ENCODE measurements at regions not wholly inside any gene's neighbourhood (a gene's known extent, or its start where the extent isn't known, plus 50 kb on each side); places are given as distances from the start of the nearest gene placed in this dataset.

DNA sequence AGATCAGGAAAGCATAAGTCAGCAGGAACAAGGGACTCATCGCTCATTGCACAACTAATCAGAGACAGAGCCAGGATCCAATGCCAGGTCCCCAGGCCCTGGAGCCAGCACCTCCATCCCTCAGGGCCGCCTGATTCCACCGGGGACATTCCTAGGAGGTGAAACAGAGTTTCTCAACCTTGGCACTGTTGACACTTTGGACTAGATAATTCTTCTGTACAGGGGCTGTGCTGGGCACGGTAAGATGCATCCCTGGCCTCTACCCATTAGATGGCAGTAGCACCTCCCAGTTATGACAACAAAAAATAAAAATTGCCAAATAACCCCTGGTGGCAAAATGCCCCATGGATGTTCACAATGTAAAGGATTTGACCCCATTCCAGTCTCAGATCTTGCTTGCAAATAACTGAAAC is 127.7 kb downstream of the MTHFS start:
- no peak overlapping the region for H3K27ac ChIP-seq (replicated peaks in 1 of 4)
- H3K27me3 ChIP-seq: no peaks in the 10 kb centered on the region
- no peak for TF ChIP-seq EP300 (IDR thresholded peaks at IDR 0.05)
- no peak for TF ChIP-seq POLR2A (IDR thresholded peaks at IDR 0.05; ENCODE audit: low read depth)
- TF ChIP-seq, protein P1, sequence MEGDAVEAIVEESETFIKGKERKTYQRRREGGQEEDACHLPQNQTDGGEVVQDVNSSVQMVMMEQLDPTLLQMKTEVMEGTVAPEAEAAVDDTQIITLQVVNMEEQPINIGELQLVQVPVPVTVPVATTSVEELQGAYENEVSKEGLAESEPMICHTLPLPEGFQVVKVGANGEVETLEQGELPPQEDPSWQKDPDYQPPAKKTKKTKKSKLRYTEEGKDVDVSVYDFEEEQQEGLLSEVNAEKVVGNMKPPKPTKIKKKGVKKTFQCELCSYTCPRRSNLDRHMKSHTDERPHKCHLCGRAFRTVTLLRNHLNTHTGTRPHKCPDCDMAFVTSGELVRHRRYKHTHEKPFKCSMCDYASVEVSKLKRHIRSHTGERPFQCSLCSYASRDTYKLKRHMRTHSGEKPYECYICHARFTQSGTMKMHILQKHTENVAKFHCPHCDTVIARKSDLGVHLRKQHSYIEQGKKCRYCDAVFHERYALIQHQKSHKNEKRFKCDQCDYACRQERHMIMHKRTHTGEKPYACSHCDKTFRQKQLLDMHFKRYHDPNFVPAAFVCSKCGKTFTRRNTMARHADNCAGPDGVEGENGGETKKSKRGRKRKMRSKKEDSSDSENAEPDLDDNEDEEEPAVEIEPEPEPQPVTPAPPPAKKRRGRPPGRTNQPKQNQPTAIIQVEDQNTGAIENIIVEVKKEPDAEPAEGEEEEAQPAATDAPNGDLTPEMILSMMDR (IDR thresholded peaks at IDR 0.05): no peak
- TF ChIP-seq POLR2AphosphoS5 (IDR thresholded peaks at IDR 0.05): no peak
- H3K4me3 ChIP-seq: no peak overlapping the region
- H3K9me3 ChIP-seq: no peaks in the 10 kb centered on the region
- no peak for DNase-seq (ENCODE audit: extremely low spot score)
- intact Hi-C loops (cut with DNase I): no loop called here
- no peaks in the 10 kb centered on the region for H3K4me1 ChIP-seq
- WGBS: 100% methylated on average over 1 of the region's 4 CpGs
- H3K36me3 ChIP-seq: no peaks in the 10 kb centered on the region

DNA sequence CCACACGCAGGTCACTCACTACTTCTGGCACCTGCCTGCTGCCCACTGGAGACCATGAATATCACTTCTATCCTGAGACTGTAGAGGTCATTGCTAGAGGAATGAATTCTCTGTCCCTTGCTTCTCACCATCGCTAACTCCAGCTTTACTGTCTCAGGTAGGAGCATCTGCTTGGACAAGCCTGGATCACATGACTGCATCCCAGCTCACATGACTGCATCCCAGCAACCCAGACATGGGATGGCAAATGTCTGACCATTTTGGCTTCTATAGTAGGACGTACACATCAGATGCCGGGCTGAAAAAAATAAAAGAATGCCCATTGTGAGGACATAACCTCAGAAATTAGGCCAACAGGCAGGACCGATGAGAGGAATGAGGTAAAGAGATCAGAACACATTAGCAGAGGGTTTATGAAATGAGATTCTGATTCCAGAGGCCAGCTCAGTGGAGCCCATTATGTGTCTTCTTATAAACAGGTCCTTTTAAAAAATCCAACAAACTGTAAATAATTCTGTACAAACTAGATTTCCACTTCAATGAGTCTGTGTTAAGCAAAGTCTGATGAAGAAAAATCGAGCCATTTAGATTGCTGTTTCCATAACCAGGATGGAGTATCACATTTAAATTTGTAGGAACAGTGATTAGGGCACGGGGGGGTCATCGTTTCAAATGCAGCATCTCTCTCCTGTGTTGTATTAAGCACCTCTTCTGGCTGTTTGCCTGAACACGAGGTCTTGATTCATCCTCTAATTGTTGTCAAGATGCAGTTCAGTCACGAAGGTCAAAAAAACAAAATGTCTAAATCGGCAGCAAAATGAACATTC is 126.7 kb downstream of the MTHFS start:
- DNase-seq (ENCODE audit: extremely low spot score): no peak
- WGBS: 88% methylated on average over 11 of the region's 11 CpGs
- intact Hi-C loops (cut with DNase I): no loop called here
- Histone ChIP-seq H3K9me3 (no peaks in the 10 kb centered on the region), H3K27ac (replicated peaks in 1 of 4) (no peak overlapping the region), H3K27me3 (no peaks in the 10 kb centered on the region), H3K36me3 (no peaks in the 10 kb centered on the region), H3K4me3 (no peak overlapping the region), H3K4me1 (no peaks in the 10 kb centered on the region)
- TF ChIP-seq, protein P1 (IDR thresholded peaks at IDR 0.05): no peak
- no peak for TF ChIP-seq POLR2AphosphoS5 (IDR thresholded peaks at IDR 0.05)
- TF ChIP-seq POLR2A (IDR thresholded peaks at IDR 0.05; ENCODE audit: low read depth): no peak
- no peak for TF ChIP-seq EP300 (IDR thresholded peaks at IDR 0.05)

DNA sequence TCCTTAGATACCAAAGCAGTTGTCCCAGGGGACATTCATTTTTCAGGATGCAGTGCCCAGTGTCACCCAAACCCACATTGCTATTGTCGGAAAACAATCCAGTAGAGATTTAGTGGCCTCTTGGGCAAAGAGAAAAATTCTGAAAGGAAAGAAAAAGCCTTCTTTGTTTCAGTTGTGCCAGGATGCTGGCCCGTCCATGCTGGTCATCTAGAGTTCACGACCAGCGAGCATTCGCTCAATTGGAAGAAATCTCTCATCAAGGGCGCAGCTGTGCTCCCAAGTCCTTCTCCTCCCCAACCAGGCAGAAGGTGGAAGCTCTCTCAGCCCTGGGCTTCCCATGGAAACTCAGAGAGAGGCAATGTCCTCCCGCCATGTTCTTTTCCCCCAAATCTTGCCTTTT is 123.7 kb downstream of the MTHFS start:
- no peak overlapping the region for H3K27ac ChIP-seq (replicated peaks in 1 of 4)
- H3K27me3 ChIP-seq: no peaks in the 10 kb centered on the region
- H3K4me1 ChIP-seq: no peaks in the 10 kb centered on the region
- DNase-seq (ENCODE audit: extremely low spot score): no peak
- WGBS: 90% methylated on average over 7 of the region's 7 CpGs
- H3K9me3 ChIP-seq: no peaks in the 10 kb centered on the region
- TF ChIP-seq POLR2A (IDR thresholded peaks at IDR 0.05; ENCODE audit: low read depth) (no peak), EP300 (IDR thresholded peaks at IDR 0.05) (no peak), POLR2AphosphoS5 (IDR thresholded peaks at IDR 0.05) (no peak)
- no peaks in the 10 kb centered on the region for H3K36me3 ChIP-seq
- intact Hi-C loops (cut with DNase I): no loop called here
- no peak overlapping the region for H3K4me3 ChIP-seq

DNA sequence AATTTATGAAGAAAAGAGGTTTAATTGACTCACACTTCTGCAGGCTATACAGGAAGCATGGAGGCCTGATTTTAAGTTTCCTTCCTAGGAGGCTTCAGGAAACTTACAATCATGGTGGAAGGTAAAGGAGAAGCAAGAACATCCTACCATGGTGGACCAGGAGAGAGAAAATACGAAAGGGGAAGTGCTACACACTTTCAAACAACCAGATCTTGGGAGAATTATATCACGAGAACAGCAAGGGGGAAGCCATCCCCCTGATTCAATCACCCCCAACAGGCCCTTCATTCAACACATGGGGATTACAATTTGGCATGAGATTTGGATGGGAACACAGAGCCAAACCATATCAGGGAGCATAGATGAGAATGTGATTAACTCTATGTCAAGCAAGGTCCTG is 121.0 kb downstream of the MTHFS start:
- Histone ChIP-seq H3K27ac (replicated peaks in 1 of 4) (no peak overlapping the region), H3K36me3 (no peaks in the 10 kb centered on the region), H3K4me1 (no peaks in the 10 kb centered on the region), H3K27me3 (no peaks in the 10 kb centered on the region), H3K4me3 (no peak overlapping the region), H3K9me3 (no peaks in the 10 kb centered on the region)
- 63% methylated on average over 2 of the region's 2 CpGs for WGBS
- intact Hi-C loops (cut with DNase I): no loop called here
- no peak for DNase-seq (ENCODE audit: extremely low spot score)
- TF ChIP-seq EP300 (IDR thresholded peaks at IDR 0.05) (no peak), POLR2A (IDR thresholded peaks at IDR 0.05; ENCODE audit: low read depth) (no peak), POLR2AphosphoS5 (IDR thresholded peaks at IDR 0.05) (no peak)
- TF ChIP-seq, protein P1 (IDR thresholded peaks at IDR 0.05): no peak

DNA sequence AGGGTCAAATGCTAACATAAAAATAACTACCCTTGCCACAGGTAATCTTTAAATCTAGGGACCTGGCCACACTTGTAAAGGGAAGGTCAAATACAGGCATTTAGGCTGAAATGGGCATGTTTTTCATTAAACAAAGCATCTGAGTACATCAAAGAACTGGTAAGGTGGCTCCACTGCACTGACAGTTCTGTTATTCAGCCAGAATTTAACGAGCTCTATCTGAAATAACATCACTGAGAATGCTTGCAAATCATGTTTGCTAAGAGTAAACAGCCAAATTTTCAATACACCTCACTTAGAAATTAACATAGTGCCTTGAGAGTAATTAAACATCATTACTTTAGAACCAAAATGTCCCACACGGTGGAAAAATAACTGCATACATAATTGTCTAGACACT is 118.9 kb downstream of the MTHFS start:
- no peaks in the 10 kb centered on the region for H3K27me3 ChIP-seq
- no peak overlapping the region for H3K27ac ChIP-seq (replicated peaks in 1 of 4)
- no peak for DNase-seq (ENCODE audit: extremely low spot score)
- TF ChIP-seq, protein P1 (IDR thresholded peaks at IDR 0.05): no peak
- TF ChIP-seq EP300 (IDR thresholded peaks at IDR 0.05) (no peak), POLR2A (IDR thresholded peaks at IDR 0.05; ENCODE audit: low read depth) (no peak)
- 83% methylated on average over 2 of the region's 2 CpGs for WGBS
- no peaks in the 10 kb centered on the region for H3K36me3 ChIP-seq
- peaks cover 0 to 16% (median 14%) of the 10 kb centered on the region in 4 donors for H3K9me3 ChIP-seq
- no peak overlapping the region for H3K4me3 ChIP-seq
- no peaks in the 10 kb centered on the region for H3K4me1 ChIP-seq
- intact Hi-C loops (cut with DNase I): no loop called here
